IPS-15b (cell line): ENCODE measurements at regions not wholly inside any gene's neighbourhood (a gene's known extent, or its start where the extent isn't known, plus 50 kb on each side); places are given as distances from the start of the nearest gene placed in this dataset.

Experiments used
- H3K27me3 ChIP-seq: one replicate; pipeline ENCODE4 v1.6.1; 2013; ENCODE audit warnings: low read length; ENCODE audit not compliant: control insufficient read depth, insufficient read depth
- H3K36me3 ChIP-seq: one replicate; pipeline ENCODE4 v1.6.1; 2013; ENCODE audit warnings: low read length; ENCODE audit not compliant: control insufficient read depth, insufficient read depth
- H3K4me1 ChIP-seq: one replicate; pipeline ENCODE4 v1.6.1; 2013; ENCODE audit warnings: mild to moderate bottlenecking, low read length; ENCODE audit not compliant: control insufficient read depth, insufficient read depth
- H3K4me3 ChIP-seq: one replicate; pipeline ENCODE4 v1.5.1; 2013; ENCODE audit warnings: low read depth, low read length
- H3K9ac ChIP-seq: one replicate; pipeline ENCODE4 v1.6.1; 2013; ENCODE audit warnings: low read depth, mild to moderate bottlenecking, low read length
- H3K9me3 ChIP-seq: one replicate; pipeline ENCODE4 v1.6.1; 2013; ENCODE audit warnings: mild to moderate bottlenecking, low read length; ENCODE audit not compliant: control insufficient read depth, insufficient read depth

DNA sequence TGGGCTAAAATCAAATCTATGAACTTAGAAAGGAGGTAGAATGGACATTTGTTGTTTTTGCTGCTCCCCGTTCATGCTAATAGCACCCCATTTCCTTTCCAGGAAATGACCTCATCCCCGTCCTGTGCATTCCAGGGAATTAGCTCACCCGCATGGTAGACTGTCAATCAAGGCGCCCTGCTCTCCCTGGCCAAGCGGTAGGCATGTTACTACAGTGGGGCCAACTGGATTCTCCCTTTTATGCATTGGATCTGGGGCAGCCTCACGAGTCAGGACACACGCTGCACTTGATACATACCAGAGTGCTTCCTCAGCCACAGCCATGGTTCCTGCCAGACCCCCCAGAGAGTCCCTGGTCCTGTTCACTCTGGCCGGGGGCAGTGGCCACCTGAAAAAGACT lies 111.0 kb upstream of the PTCH1 start:
- Histone ChIP-seq H3K4me3 (no peak overlapping the region), H3K27me3 (no peaks in the 10 kb centered on the region), H3K9ac (no peak overlapping the region), H3K4me1 (no peaks in the 10 kb centered on the region), H3K9me3 (no peaks in the 10 kb centered on the region), H3K36me3 (no peaks in the 10 kb centered on the region)

DNA sequence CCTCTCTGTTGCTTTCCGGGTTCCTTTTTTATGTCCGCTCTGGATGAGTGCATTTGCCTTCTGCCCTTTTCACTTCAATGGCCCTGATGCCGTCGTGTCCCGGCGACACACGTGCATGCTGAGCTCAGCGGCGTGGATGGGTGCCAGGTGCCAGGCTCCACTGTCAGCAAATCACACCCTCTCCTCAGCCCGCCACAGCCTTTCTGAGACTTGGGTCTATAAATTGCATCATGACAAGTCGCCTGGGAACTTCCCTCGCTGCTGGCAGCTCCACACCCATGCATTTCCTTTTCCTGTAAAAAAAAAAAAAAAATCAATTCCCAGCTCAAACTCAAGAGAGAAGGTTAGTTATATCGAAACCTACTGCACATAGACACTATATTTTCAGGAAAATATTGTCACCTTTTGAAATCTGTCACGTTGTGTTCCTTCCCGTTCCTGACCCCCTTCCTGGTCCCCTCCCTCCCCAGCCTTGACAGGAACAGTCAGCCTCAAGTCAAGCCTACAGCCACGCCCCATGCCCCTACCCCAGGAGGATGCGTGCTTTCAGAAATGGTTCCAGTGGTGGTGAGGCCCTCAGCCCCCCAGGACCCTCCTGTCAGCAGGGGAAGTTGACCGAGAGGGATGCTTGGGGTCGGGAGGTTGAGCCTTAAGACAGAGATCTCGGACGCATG lies 110.3 kb upstream of the PTCH1 start:
- H3K4me1 ChIP-seq = no peaks in the 10 kb centered on the region
- no peaks in the 10 kb centered on the region for H3K27me3 ChIP-seq
- no peaks in the 10 kb centered on the region for H3K36me3 ChIP-seq
- H3K9me3 ChIP-seq = no peaks in the 10 kb centered on the region
- H3K9ac ChIP-seq = no peak overlapping the region
- no peak overlapping the region for H3K4me3 ChIP-seq

DNA sequence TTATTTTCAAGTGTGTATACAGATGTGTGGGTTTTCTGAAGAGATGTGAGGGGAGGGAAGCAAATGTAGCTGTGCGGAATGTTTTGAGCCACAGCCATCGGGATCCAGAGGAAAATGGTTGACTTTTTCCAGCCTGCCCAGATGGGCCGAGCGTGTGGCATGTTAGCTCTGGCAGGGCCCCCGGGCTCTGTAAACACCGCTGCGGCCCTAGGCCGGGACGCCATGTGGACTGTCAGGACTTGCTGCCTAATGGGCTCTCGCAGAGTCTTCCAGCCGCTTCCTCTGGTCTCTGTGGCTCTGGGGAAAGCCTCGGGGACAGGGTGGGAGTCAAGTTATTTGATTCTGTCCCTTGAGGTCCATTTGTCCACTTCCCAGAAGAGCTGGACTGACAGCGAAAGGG lies 109.6 kb upstream of the PTCH1 start:
- Histone ChIP-seq H3K9me3 (no peaks in the 10 kb centered on the region), H3K9ac (no peak overlapping the region), H3K36me3 (no peaks in the 10 kb centered on the region), H3K4me3 (no peak overlapping the region), H3K4me1 (no peaks in the 10 kb centered on the region), H3K27me3 (no peaks in the 10 kb centered on the region)

DNA sequence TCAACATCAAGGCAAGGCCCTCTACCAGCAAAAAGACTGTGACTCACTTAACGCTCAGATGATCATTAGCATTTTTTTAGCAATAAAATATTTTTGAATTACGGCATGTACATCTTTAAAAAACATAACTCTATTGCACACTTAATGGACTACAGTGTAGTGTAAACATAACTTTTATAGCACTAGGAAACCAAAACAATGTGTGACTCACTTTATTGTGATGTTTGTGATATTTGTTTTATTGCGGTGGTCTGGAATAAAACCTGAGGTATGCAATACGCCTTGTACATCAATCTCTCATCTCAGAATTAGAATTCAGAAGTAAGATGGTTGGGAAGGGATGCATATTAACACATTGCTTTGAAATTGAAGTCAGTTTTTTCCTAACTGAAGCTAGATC lies 106.9 kb upstream of the PTCH1 start:
- Histone ChIP-seq H3K27me3 (no peaks in the 10 kb centered on the region), H3K9ac (no peak overlapping the region), H3K4me3 (no peak overlapping the region), H3K4me1 (no peaks in the 10 kb centered on the region), H3K9me3 (no peaks in the 10 kb centered on the region), H3K36me3 (no peaks in the 10 kb centered on the region)

GRCh38 chr9:95620722-95621121 lies 104.0 kb upstream of the PTCH1 start:
- no peaks in the 10 kb centered on the region for H3K9me3 ChIP-seq
- H3K4me3 ChIP-seq = no peak overlapping the region
- no peaks in the 10 kb centered on the region for H3K27me3 ChIP-seq
- no peaks in the 10 kb centered on the region for H3K36me3 ChIP-seq
- no peaks in the 10 kb centered on the region for H3K4me1 ChIP-seq
- no peak overlapping the region for H3K9ac ChIP-seq

GRCh38 chr9:95620314-95620713 lies 103.5 kb upstream of the PTCH1 start:
- Histone ChIP-seq H3K9ac (no peak overlapping the region), H3K27me3 (no peaks in the 10 kb centered on the region), H3K36me3 (no peaks in the 10 kb centered on the region), H3K4me3 (no peak overlapping the region), H3K9me3 (no peaks in the 10 kb centered on the region), H3K4me1 (no peaks in the 10 kb centered on the region)

DNA sequence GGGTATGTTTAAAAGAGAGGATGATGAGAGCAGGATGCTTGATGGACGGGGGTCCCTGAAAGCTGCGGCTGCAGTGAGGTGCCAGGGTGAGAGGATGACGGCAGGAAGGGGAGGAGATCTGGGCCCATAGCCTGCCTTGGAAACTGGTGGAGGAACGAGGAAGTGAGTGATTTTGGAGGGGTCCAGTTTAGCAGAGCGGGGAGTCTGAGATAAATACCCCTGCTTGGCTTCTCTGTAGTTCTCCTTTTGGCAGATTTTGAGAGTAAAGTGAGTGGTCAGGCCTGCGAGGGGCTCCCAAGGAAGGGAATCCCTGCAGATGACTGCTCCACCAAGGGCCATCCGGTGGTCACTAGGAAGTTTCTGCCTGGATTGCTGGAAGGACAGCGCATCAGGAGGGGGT lies 98.5 kb upstream of the PTCH1 start:
- H3K9me3 ChIP-seq = no peaks in the 10 kb centered on the region
- no peaks in the 10 kb centered on the region for H3K4me1 ChIP-seq
- H3K27me3 ChIP-seq = no peaks in the 10 kb centered on the region
- H3K4me3 ChIP-seq = no peak overlapping the region
- no peak overlapping the region for H3K9ac ChIP-seq
- H3K36me3 ChIP-seq = no peaks in the 10 kb centered on the region

GRCh38 chr9:95613670-95614069 lies 96.9 kb upstream of the PTCH1 start:
- no peak overlapping the region for H3K4me3 ChIP-seq
- H3K9ac ChIP-seq = no peak overlapping the region
- no peaks in the 10 kb centered on the region for H3K36me3 ChIP-seq
- H3K9me3 ChIP-seq = no peaks in the 10 kb centered on the region
- no peaks in the 10 kb centered on the region for H3K4me1 ChIP-seq
- H3K27me3 ChIP-seq = no peaks in the 10 kb centered on the region

DNA sequence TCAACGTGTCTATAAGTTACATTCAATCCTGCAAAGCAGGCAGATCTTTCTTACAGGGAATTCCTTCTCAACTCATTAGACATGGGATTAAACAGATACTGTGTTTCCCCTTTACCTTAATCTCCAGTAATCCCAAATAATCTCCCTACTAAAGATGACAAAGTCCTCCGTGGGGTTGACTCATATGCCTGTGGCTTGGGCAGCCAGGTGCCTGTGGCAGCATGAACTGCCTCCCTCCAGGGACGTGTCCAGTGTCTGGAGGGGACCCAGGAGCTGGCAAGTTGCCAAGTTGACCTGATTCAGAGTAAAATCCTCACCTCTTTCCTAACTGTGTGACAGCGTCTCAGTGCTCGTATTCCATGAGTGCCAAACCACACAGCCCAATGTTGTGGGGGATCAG lies 94.6 kb upstream of the PTCH1 start:
- Histone ChIP-seq H3K36me3 (no peaks in the 10 kb centered on the region), H3K4me3 (no peak overlapping the region), H3K9me3 (no peaks in the 10 kb centered on the region), H3K27me3 (no peaks in the 10 kb centered on the region), H3K4me1 (no peaks in the 10 kb centered on the region), H3K9ac (no peak overlapping the region)

DNA sequence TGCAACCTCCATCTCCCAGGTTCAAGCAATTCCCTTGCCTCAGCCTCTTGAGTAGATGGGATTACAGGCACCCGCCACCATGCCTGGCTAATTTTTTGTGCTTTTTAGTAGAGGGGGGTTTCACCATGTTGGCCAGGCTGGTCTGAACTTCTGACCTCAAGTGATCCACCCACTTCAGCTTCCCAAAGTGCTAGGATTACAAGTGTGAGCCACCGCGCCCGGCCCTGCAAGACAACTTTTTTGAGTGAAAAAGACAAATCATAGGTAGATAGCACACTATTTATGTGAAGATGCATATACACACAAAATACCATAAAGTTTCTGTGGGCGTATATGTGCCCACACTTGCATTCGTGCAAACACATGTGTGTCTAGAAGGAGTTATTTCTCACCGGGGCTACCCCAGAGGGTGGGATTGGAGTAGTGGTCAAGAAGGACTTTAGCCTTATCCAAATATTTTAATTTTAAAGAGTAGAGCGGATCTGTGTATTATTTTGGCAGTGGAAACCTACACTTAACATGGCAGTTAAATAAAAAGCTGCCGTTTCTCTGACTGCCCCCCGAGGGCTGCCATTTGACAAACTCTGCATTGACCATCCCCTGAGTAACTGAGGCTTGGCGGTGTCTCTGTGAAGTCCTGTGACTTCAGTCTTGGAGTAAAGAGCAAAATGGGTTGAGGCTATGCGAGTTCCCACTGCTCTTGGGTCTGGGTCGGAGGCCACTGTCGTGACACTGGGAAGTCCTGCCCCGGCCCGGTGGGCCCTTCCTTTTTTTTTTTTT lies 93.4 kb upstream of the PTCH1 start:
- Histone ChIP-seq H3K9me3 (no peaks in the 10 kb centered on the region), H3K4me3 (no peak overlapping the region), H3K4me1 (no peaks in the 10 kb centered on the region), H3K36me3 (no peaks in the 10 kb centered on the region), H3K27me3 (no peaks in the 10 kb centered on the region), H3K9ac (no peak overlapping the region)

GRCh38 chr9:95609426-95609825 lies 92.7 kb upstream of the PTCH1 start:
- no peak overlapping the region for H3K4me3 ChIP-seq
- no peaks in the 10 kb centered on the region for H3K9me3 ChIP-seq
- H3K9ac ChIP-seq = no peak overlapping the region
- H3K36me3 ChIP-seq = no peaks in the 10 kb centered on the region
- no peaks in the 10 kb centered on the region for H3K27me3 ChIP-seq
- no peaks in the 10 kb centered on the region for H3K4me1 ChIP-seq

GRCh38 chr9:95608341-95608740 lies 91.6 kb upstream of the PTCH1 start:
- no peak overlapping the region for H3K4me3 ChIP-seq
- no peaks in the 10 kb centered on the region for H3K4me1 ChIP-seq
- H3K36me3 ChIP-seq = no peaks in the 10 kb centered on the region
- no peaks in the 10 kb centered on the region for H3K27me3 ChIP-seq
- no peak overlapping the region for H3K9ac ChIP-seq
- no peaks in the 10 kb centered on the region for H3K9me3 ChIP-seq
